ENCODE measurements at regions not wholly inside any gene's neighbourhood (a gene's known extent, or its start where the extent isn't known, plus 50 kb on each side); places are given as distances from the start of the nearest gene placed in this dataset.

DNA sequence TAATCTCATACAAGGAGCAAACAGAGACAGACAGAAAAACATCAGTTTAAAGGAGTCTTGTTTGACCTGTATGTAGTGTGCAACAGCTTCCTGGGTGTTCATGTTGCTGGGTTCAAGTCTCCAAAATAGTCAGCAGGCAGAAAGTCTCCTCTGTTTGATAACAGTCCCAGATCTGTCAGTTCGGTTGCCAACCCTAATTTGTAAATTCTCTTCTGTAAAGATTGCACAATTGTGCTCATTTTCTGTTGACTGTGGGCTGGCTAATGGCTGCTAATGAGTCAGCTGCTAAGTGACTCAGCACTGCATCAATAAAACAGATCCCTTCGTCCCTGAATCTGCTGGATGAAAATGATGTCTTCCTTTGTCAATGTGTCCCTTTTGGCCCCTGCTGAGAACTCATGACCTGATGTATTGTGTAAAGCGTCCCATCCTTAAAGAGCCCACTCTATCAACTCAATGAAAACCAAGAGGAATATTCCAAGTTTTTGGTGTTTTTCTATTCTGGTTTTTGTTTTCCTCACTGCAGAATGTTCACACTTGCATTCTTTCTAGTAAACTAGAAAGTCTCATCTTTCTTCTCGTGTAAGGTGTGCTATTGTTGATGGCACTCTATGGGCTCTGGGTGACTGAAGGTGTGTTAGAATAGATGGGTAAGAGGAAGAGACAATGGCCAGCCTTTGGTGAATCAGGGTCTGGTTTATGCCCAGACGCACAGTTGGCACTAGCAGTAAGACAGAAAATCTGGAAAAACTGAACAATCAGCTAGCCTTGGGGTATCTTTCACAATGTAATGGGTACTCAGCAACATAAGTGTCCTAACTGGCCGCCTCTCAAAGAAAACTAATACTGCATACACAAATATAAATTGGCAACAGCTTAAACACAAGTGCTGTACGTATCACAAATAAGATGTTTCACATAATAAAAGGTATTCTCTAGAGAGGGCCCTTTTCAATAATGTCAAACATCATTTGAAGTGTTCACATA is 75.1 kb upstream of the SIPA1L2 start:
- DNase-seq (ENCODE audit: low spot score) (no peak), ATAC-seq (ENCODE audit: insufficient number of reproducible peaks, low FRiP score, low read depth) (peak; percentile 42)
- TF ChIP-seq, protein P1, sequence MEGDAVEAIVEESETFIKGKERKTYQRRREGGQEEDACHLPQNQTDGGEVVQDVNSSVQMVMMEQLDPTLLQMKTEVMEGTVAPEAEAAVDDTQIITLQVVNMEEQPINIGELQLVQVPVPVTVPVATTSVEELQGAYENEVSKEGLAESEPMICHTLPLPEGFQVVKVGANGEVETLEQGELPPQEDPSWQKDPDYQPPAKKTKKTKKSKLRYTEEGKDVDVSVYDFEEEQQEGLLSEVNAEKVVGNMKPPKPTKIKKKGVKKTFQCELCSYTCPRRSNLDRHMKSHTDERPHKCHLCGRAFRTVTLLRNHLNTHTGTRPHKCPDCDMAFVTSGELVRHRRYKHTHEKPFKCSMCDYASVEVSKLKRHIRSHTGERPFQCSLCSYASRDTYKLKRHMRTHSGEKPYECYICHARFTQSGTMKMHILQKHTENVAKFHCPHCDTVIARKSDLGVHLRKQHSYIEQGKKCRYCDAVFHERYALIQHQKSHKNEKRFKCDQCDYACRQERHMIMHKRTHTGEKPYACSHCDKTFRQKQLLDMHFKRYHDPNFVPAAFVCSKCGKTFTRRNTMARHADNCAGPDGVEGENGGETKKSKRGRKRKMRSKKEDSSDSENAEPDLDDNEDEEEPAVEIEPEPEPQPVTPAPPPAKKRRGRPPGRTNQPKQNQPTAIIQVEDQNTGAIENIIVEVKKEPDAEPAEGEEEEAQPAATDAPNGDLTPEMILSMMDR (IDR thresholded peaks at IDR 0.05), result no peak
- Histone ChIP-seq H3K27ac (no peak overlapping the region), H3K4me1 (ENCODE audit: control insufficient read depth in 1 of 2, low read depth in 2 of 2) (no peaks in the 10 kb centered on the region), H3K9me3 (no peaks in the 10 kb centered on the region), H3K27me3 (replicated peaks; ENCODE audit: insufficient read depth) (no peaks in the 10 kb centered on the region), H3K36me3 (no peaks in the 10 kb centered on the region), H3K4me3 (no peak overlapping the region)

DNA sequence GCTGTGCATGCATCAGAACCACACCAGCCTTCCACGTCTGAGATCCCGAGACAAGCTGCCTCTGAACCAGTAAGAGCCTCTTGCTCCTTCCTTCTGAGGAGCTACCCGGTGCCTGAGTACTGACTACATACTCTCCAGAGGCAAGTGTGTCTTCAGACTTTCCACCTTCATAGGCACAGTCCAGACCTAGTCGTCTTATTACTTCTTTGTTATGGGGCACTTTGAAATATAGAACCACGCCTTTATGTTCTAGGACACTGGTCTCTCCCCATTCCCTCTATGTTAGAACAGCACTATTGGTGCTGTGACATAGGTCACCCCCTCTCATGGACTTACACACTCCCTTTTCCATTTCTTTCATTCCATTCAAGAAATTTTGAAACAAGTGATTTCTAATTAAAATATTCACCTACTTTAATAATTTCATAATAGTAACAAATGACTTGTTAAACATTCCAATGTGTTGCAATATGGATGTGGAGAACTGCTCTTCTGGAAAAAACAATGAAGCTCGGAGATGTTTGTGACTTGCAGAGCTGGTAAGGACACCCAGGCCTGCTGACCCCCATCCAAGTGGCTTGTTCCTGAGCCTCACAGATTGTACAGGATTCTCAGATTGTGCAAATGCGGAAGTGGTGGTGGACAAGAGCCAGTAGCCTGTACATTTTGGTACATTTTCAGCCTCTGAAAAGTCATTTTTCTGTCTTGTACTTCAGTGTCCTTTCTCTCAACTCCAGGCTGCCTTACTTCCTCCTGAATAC is 76.1 kb upstream of the SIPA1L2 start:
- Histone ChIP-seq H3K9me3 (no peaks in the 10 kb centered on the region), H3K36me3 (no peaks in the 10 kb centered on the region), H3K27me3 (replicated peaks; ENCODE audit: insufficient read depth) (no peaks in the 10 kb centered on the region), H3K4me1 (ENCODE audit: control insufficient read depth in 1 of 2, low read depth in 2 of 2) (no peaks in the 10 kb centered on the region), H3K4me3 (no peak overlapping the region), H3K27ac (no peak overlapping the region)
- ATAC-seq (ENCODE audit: insufficient number of reproducible peaks, low FRiP score, low read depth) (no peak), DNase-seq (ENCODE audit: low spot score) (no peak)
- TF ChIP-seq, protein P1 (IDR thresholded peaks at IDR 0.05), result no peak

DNA sequence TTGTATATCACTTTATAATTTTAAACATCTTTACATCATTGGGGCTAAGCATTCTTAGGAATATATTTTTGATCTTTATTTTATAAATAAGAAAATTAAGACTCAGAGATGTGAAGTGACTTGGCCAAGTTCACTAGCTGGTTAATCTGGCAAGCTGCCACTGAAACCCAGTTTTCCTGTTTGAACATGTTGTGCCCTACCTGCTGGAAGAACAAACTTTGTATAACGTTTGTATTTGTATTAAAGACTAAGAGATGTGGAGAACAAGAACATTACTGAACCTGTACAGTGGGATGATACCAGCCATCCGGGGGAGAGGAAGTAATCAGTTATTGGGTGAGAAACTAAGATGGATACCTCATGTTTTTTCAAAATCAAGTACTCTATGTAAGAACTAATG is 77.2 kb upstream of the SIPA1L2 start:
- no peak overlapping the region for H3K27ac ChIP-seq
- H3K36me3 ChIP-seq, result no peaks in the 10 kb centered on the region
- no peak overlapping the region for H3K4me3 ChIP-seq
- DNase-seq (ENCODE audit: low spot score) (no peak), ATAC-seq (ENCODE audit: insufficient number of reproducible peaks, low FRiP score, low read depth) (no peak)
- TF ChIP-seq, protein P1 (IDR thresholded peaks at IDR 0.05), result no peak
- no peaks in the 10 kb centered on the region for H3K4me1 ChIP-seq (ENCODE audit: control insufficient read depth in 1 of 2, low read depth in 2 of 2)
- H3K9me3 ChIP-seq, result no peaks in the 10 kb centered on the region
- no peaks in the 10 kb centered on the region for H3K27me3 ChIP-seq (replicated peaks; ENCODE audit: insufficient read depth)

DNA sequence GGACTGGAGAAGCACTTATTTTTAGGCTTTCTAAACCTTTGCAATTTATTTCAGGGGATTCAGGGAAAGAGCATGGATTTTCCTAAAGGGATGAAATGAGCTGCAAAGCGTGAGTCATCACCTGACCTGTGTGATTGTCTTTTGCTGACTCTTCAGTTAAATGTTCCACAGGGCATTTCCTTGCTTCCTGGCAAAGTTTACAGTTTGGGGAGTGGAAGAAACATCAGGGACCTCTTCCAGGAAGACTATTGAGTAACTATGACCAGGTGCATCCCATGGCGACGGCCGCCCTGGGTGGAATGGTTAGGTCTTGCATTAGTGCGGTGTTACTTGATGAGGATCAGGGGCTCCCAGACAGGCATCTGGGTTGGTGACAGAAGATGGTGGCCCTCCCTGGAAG is 79.5 kb upstream of the SIPA1L2 start:
- Histone ChIP-seq H3K4me1 (ENCODE audit: control insufficient read depth in 1 of 2, low read depth in 2 of 2) (no peaks in the 10 kb centered on the region), H3K27me3 (replicated peaks; ENCODE audit: insufficient read depth) (no peaks in the 10 kb centered on the region), H3K27ac (no peak overlapping the region), H3K9me3 (no peaks in the 10 kb centered on the region), H3K4me3 (no peak overlapping the region), H3K36me3 (no peaks in the 10 kb centered on the region)
- TF ChIP-seq, protein P1 (IDR thresholded peaks at IDR 0.05), result no peak
- no peak for ATAC-seq (ENCODE audit: insufficient number of reproducible peaks, low FRiP score, low read depth)
- DNase-seq (ENCODE audit: low spot score), result no peak

DNA sequence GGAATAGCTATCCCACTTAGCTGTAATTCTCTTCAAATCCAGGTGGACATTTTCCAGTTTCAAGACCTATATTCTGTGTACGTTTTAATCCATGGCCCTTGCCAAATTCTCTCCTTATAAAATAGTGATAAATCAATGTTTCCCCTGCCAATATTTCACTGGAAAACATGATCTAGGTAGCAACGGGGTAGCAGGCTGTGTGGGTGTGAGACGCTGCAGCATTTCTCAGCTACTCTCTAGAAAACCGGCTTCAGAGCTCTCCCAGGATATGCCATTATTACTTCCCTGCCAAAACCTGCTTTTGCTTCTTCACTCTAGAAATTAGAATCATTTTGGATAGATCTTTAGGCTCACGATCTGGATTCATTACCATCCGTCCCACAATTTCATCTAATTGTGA is 82.1 kb upstream of the SIPA1L2 start:
- H3K9me3 ChIP-seq, result no peaks in the 10 kb centered on the region
- H3K36me3 ChIP-seq, result no peaks in the 10 kb centered on the region
- H3K27ac ChIP-seq, result no peak overlapping the region
- no peak for DNase-seq (ENCODE audit: low spot score)
- TF ChIP-seq, protein P1 (IDR thresholded peaks at IDR 0.05), result no peak
- no peak overlapping the region for H3K4me3 ChIP-seq
- no peaks in the 10 kb centered on the region for H3K27me3 ChIP-seq (replicated peaks; ENCODE audit: insufficient read depth)
- no peaks in the 10 kb centered on the region for H3K4me1 ChIP-seq (ENCODE audit: control insufficient read depth in 1 of 2, low read depth in 2 of 2)
- no peak for ATAC-seq (ENCODE audit: insufficient number of reproducible peaks, low FRiP score, low read depth)
